Suppressor macrophage treated with lipopolysaccharide for 1 hour (primary cell): ENCODE measurements at regions not wholly inside any gene's neighbourhood (a gene's known extent, or its start where the extent isn't known, plus 50 kb on each side); places are given as distances from the start of the nearest gene placed in this dataset.
"Not testable (repeated sequence)": the region's sequence is repeated elsewhere in the genome, so short reads cannot be mapped to it uniquely, and the experiment has no call there.

Source experiments
- DNase-seq, 3 donors: peaks; one replicate each; pipeline ENCODE4 v3.0.0-alpha.2; 2020 to 2022

DNA sequence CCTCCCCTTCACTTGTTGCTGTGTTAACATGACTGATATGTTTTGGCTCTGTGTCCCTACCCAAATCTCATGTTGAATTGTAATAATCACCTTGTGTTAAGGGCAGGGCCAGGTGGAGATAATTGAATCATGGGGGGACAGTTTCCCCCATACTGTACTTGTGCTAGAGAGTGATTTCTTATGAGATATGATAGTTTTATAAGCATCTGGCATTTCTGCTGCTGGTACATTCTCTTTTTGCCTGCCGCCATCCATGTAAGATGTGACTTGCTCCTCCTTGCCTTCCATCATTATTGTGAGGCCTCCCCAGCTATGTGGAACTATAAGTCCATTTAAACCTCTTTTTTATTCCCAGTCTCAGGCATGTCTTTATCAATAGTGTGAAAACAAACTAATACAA is 185.0 kb downstream of the TBX18 start:
- no peak for DNase-seq

- no peak for DNase-seq
These were observed 188.4 kb downstream of the TBX18 start for GRCh38 chr6:84576029-84576428.

DNA sequence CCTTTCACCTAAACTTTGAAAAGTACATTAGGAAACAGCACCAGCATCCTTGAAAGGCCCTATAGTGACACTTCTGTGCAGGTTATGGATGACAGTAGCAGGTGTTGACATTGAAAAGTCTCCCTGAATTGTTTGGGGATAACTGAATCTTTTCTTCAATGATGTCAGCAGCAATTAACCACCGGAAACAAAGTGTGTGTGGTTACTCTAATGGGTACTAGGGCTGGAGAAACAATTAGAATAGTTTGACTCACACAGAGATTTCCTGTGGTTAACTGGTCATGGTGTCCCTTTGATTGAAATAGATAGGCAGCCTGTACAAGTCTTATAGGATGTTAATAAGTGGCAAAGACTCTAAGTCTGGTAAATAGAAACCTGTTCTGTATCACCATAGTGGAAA is 189.1 kb downstream of the TBX18 start:
- no peak for DNase-seq

DNA sequence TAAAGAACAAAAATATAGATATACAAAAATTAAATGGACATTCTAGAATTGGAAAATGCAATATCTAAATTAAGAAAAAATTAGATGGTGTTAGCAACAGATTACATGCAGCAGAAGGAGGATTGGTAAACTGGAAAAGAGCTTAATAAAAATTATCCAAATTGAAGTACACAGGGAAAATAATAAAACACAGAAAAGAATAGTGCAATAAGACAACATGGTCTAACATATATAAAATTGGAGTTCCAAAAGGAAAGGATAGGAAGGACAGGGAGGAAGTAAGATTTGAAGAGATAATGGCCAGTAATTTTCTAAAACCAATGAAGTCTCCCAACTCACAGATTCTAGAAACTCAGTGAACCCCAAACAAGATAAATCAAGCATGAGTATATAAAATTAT is 194.5 kb downstream of the TBX18 start:
- no peak for DNase-seq

GRCh38 chr6:84568971-84569370 is 195.4 kb downstream of the TBX18 start:
- DNase-seq, result no peak

- not testable (repeated sequence) for DNase-seq
These were observed 198.7 kb downstream of the TBX18 start for GRCh38 chr6:84565718-84566117.

- no peak for DNase-seq
These were observed 203.7 kb downstream of the TBX18 start for GRCh38 chr6:84560436-84561390.

GRCh38 chr6:84556541-84557335 is 207.7 kb downstream of the TBX18 start:
- DNase-seq, result no peak

DNA sequence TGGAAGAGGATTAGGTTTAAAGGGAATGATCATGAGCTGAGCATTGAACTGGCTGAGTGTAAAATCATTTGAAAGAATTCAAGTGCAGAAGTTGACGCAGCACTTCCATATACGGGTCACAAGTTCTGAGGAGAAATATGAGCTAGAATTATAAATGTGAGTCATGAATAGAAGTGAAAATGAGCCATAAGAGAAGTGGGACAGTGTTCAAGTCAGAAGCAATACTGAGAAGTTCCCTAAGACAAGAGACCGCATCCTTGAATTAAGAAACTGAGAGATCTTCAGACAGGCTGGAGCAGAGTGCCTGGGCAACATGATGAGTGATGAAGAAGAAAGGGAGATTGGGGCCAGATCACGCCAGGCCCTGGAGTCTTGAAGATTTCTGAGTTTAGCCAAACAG is 209.7 kb downstream of the TBX18 start:
- peak in 1 of 3 donors; percentile 36 for DNase-seq

- no peak for DNase-seq
These were observed 210.3 kb downstream of the TBX18 start for GRCh38 chr6:84554074-84554473.

- DNase-seq, result no peak
These were observed 210.9 kb downstream of the TBX18 start for GRCh38 chr6:84553527-84553926.

- no peak for DNase-seq
These were observed 212.6 kb downstream of the TBX18 start for GRCh38 chr6:84551797-84552196.

DNA sequence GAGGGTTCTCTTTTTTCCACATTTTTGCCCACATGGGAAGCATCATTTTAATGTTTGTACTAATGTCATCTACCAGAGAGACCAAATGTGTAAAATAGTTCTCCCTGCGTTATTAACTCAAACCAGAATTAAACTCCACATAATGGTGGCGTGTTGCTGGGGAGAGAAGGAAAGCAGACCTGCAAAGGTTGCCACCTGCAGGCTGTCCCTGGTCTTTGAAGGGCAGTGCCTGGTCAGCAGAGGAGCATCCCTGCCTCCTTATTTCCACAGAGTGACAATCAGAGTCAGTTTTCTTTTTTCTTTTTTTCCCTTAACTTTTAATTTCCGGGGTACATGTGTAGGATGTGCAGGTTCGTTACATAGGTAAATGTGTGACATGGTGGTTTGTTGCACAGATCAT is 214.5 kb downstream of the TBX18 start:
- DNase-seq, result no peak

- DNase-seq, result no peak
These were observed 217.0 kb downstream of the TBX18 start for GRCh38 chr6:84547341-84547801.

DNA sequence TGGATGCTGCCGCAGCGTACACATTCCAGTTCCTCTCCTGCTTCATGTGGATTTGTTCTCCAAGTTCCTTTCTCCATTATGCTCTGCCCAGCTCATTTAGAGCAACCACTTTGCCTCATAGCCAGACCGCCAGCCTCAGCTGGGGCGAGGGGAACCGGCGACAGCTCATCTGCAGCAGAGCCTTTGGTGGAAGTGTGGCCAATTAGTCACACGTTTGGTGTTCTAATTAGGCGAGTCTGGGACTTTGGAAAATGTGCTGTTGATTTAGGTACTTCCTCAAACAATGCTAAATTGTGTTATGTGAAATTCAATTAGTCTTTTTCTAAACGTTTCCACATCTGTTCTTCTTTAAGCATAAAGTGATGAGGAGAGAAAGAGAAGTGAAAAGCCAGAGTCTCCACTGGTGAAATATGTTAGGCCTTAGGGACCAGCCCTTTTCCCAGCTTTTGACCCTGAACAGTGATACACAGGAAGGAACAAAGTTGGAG is 217.9 kb downstream of the TBX18 start:
- no peak for DNase-seq

- no peak for DNase-seq
These were observed 225.1 kb downstream of the TBX18 start for GRCh38 chr6:84539122-84539856.

- no peak for DNase-seq
These were observed 227.3 kb downstream of the TBX18 start for GRCh38 chr6:84536885-84537638.

DNA sequence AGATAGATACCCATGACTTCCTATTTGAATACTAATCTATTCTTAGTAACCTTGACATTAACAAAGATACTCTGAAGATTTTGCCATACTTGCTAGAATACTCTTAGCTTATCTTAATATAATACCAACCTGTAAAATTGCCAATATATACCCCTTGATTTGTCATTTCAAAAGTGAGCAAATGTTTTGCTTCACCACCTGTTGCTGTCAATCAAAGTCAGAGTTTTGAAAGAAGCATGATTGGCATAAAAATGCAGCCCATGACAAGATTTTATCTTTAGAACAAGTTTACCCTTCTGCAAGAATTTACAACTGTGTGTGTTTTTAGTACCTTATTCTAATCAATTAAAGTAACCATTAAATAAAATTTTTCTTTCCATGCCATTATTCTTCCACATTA is 236.2 kb downstream of the TBX18 start:
- DNase-seq, result no peak

- DNase-seq, result no peak
These were observed 237.8 kb downstream of the TBX18 start for GRCh38 chr6:84526631-84527030.

GRCh38 chr6:84525907-84526306 is 238.5 kb downstream of the TBX18 start:
- DNase-seq, result no peak

GRCh38 chr6:84524636-84525035 is 239.8 kb downstream of the TBX18 start:
- DNase-seq, result no peak

DNA sequence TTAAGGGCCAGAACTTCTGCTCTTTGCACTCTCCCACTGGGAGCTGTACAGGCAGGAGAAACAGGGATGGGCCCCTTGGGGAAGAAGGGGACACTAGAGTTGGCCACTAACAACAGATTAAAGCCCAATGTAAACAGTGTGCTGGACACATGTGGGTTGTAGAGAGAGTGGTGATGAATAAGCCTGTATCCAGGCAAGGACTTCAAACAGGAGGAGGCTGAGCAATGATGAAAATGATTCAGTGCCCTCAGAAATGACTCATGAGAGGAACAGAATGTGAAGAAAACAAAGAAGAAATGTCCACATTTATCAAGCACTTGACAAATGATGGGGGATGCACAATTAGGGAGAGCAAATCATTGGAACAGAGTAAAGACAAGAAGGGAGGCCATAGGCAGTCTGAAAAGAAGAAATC is 242.3 kb downstream of the TBX18 start:
- DNase-seq, result no peak
